ENCODE measurements at regions not wholly inside any gene's neighbourhood (a gene's known extent, or its start where the extent isn't known, plus 50 kb on each side); places are given as distances from the start of the nearest gene placed in this dataset.

GRCh38 chr5:74164725-74165235 is 475.7 kb downstream of the ENC1 start:
- TF ChIP-seq CTCF (conservative IDR thresholded peaks at IDR 0.05; ENCODE audit: low read length) (no peak), EZH2phosphoT487 (IDR thresholded peaks at IDR 0.05; ENCODE audit: borderline replicate concordance) (no peak)

Data from Loucy (cell line).